HG02852 (cell line): ENCODE measurements at regions not wholly inside any gene's neighbourhood (a gene's known extent, or its start where the extent isn't known, plus 50 kb on each side); places are given as distances from the start of the nearest gene placed in this dataset.
A peak's percentile ranks its signal among the peaks of the same experiment; 100 is the strongest.
"Not testable (repeated sequence)": the region's sequence is repeated elsewhere in the genome, so short reads cannot be mapped to it uniquely, and the experiment has no call there.

Source experiments
- ATAC-seq: cut with Tn5 transposase; IDR thresholded peaks from one replicate; pipeline ENCODE4 v1.9.1; 2021; ENCODE audit warnings: mild to moderate bottlenecking, moderate library complexity; ENCODE audit not compliant: unreplicated experiment

GRCh38 chr1:102535829-102536505 lies 539.2 kb upstream of the OLFM3 start:
- ATAC-seq, result no peak

GRCh38 chr1:102531036-102531435 lies 534.3 kb upstream of the OLFM3 start:
- ATAC-seq, result no peak

GRCh38 chr1:102529446-102529845 lies 532.7 kb upstream of the OLFM3 start:
- no peak for ATAC-seq

- no peak for ATAC-seq
Observed at GRCh38 chr1:102500758-102501157, 504.0 kb upstream of the OLFM3 start.

- ATAC-seq, result no peak
Observed at GRCh38 chr1:102498929-102499328, 502.2 kb upstream of the OLFM3 start.

- not testable (repeated sequence) for ATAC-seq
Observed at GRCh38 chr1:102497810-102498209, 501.1 kb upstream of the OLFM3 start.

- ATAC-seq, result no peak
Observed at GRCh38 chr1:102472520-102472919, 475.8 kb upstream of the OLFM3 start.

GRCh38 chr1:102470767-102471166 lies 474.0 kb upstream of the OLFM3 start:
- no peak for ATAC-seq

GRCh38 chr1:102466487-102466886 lies 469.8 kb upstream of the OLFM3 start:
- no peak for ATAC-seq

- ATAC-seq, result no peak
Observed at GRCh38 chr1:102463328-102463727, 466.6 kb upstream of the OLFM3 start.

GRCh38 chr1:102442317-102442716 lies 445.6 kb upstream of the OLFM3 start:
- not testable (repeated sequence) for ATAC-seq

- peak; percentile 57 for ATAC-seq
Observed at GRCh38 chr1:102435483-102435882, 438.8 kb upstream of the OLFM3 start.

GRCh38 chr1:102434421-102434820 lies 437.7 kb upstream of the OLFM3 start:
- ATAC-seq, result peak; percentile 52

GRCh38 chr1:102431253-102431652 lies 434.5 kb upstream of the OLFM3 start:
- no peak for ATAC-seq

- no peak for ATAC-seq
Observed at GRCh38 chr1:102420034-102420433, 423.3 kb upstream of the OLFM3 start.
